Endodermal cell (in vitro differentiated cells): ENCODE measurements at regions not wholly inside any gene's neighbourhood (a gene's known extent, or its start where the extent isn't known, plus 50 kb on each side); places are given as distances from the start of the nearest gene placed in this dataset.

ENCODE experiments used
- DNase-seq: peaks from one replicate; pipeline ENCODE4 v3.0.0-alpha.2; 2017
- H3K27ac ChIP-seq: 2 replicates; pipeline ENCODE4 v1.5.1; 2013; ENCODE audit warnings: mild to moderate bottlenecking, low read depth, low read length, moderate library complexity
- H3K27me3 ChIP-seq: 2 replicates; pipeline ENCODE4 v1.6.1; 2013; ENCODE audit warnings: mild to moderate bottlenecking, low read length, moderate library complexity; ENCODE audit not compliant: insufficient read depth, control insufficient read depth, poor library complexity, severe bottlenecking
- H3K36me3 ChIP-seq: 2 replicates; pipeline ENCODE4 v1.7.0; 2013; ENCODE audit warnings: mild to moderate bottlenecking, low read length, moderate library complexity; ENCODE audit not compliant: control insufficient read depth, insufficient read depth
- H3K4me1 ChIP-seq: one replicate; pipeline ENCODE4 v1.7.0; 2013; ENCODE audit warnings: low read length; ENCODE audit not compliant: control insufficient read depth, insufficient read depth
- H3K4me3 ChIP-seq: 2 replicates; pipeline ENCODE4 v1.5.1; 2013; ENCODE audit warnings: mild to moderate bottlenecking, low read length, moderate library complexity
- H3K9ac ChIP-seq: 2 replicates; pipeline ENCODE4 v1.6.1; 2013; ENCODE audit warnings: mild to moderate bottlenecking, low read length, moderate library complexity; ENCODE audit not compliant: poor library complexity, severe bottlenecking; ENCODE audit errors: extremely low read depth
- H3K9me3 ChIP-seq: 2 replicates; pipeline ENCODE4 v1.6.1; 2013; ENCODE audit warnings: mild to moderate bottlenecking, low read length, moderate library complexity; ENCODE audit not compliant: control insufficient read depth
- H3K27ac Mint-ChIP-seq: 2 replicates; pipeline ENCODE4 v1.8.0; 2020; ENCODE audit warnings: mixed read lengths
- H3K27me3 Mint-ChIP-seq: 2 replicates; pipeline ENCODE4 v1.8.0; 2021; ENCODE audit warnings: mild to moderate bottlenecking, mixed read lengths; ENCODE audit not compliant: insufficient read depth
- H3K36me3 Mint-ChIP-seq: 2 replicates; pipeline ENCODE4 v1.8.0; 2020; ENCODE audit warnings: low read depth, mixed read lengths
- H3K4me1 Mint-ChIP-seq: 2 replicates; pipeline ENCODE4 v1.8.0; 2020; ENCODE audit warnings: mixed read lengths
- H3K4me3 Mint-ChIP-seq: 2 replicates; pipeline ENCODE4 v1.8.0; 2020; ENCODE audit warnings: mild to moderate bottlenecking, moderate library complexity, mixed read lengths
- H3K9me3 Mint-ChIP-seq: 2 replicates; pipeline ENCODE4 v1.8.0; 2020; ENCODE audit warnings: mild to moderate bottlenecking, mixed read lengths
- CTCF ChIP-seq: fragments of 200-600 bp; sonication (generic); conservative IDR thresholded peaks from 2 replicates; pipeline ENCODE4 v1.5.0; 2021; ENCODE audit warnings: antibody characterized with exemption, mild to moderate bottlenecking
- WGBS, 2 experiments: methylation state at CpG; one replicate each; pipeline versions ENCODE4 v1.1.5 to v1.1.7; 2013; ENCODE audit warnings: missing lambda C conversion rate in 2 of 2, mixed read lengths in 1 of 2; ENCODE audit not compliant: insufficient coverage in 1 of 2, insufficient read length in 1 of 2; 5-methylcytosine and 5-hydroxymethylcytosine counted together

- H3K27me3 Mint-ChIP-seq: no peaks in the 10 kb centered on the region
- WGBS, 2 experiments: 95 to 96% methylated on average over 2 to 4 of the region's 4 CpGs
- no peak for DNase-seq
- Histone ChIP-seq H3K9ac (no peak overlapping the region), H3K4me3 (no peak overlapping the region), H3K27me3 (no peaks in the 10 kb centered on the region), H3K4me1 (peaks cover 20% of the 10 kb centered on the region), H3K9me3 (no peaks in the 10 kb centered on the region), H3K27ac (no peak overlapping the region), H3K36me3 (no peaks in the 10 kb centered on the region)
- H3K36me3 Mint-ChIP-seq: no peaks in the 10 kb centered on the region
- no peak for TF ChIP-seq CTCF
- no peak overlapping the region for H3K4me3 Mint-ChIP-seq
- H3K9me3 Mint-ChIP-seq: no peaks in the 10 kb centered on the region
- peaks cover 40% of the 10 kb centered on the region for H3K4me1 Mint-ChIP-seq
- H3K27ac Mint-ChIP-seq: no peak overlapping the region
Measured at GRCh38 chr3:26058901-26059321, 269.0 kb downstream of the OXSM start.

- Histone ChIP-seq H3K9ac (peak overlapping the region; percentile 7), H3K27ac (no peak overlapping the region), H3K4me1 (peaks cover 20% of the 10 kb centered on the region), H3K9me3 (no peaks in the 10 kb centered on the region), H3K27me3 (no peaks in the 10 kb centered on the region), H3K36me3 (no peaks in the 10 kb centered on the region), H3K4me3 (no peak overlapping the region)
- Mint-ChIP-seq H3K36me3 (no peaks in the 10 kb centered on the region), H3K4me3 (no peak overlapping the region), H3K4me1 (peaks cover 40% of the 10 kb centered on the region), H3K27ac (peak overlapping the region; percentile 89), H3K9me3 (no peaks in the 10 kb centered on the region), H3K27me3 (no peaks in the 10 kb centered on the region)
- peak; percentile 57 for DNase-seq
- no peak for TF ChIP-seq CTCF
Measured at GRCh38 chr3:26061947-26062346, 272.1 kb downstream of the OXSM start.

GRCh38 chr3:26064297-26064696 lies 274.4 kb downstream of the OXSM start:
- Histone ChIP-seq H3K27me3 (no peaks in the 10 kb centered on the region), H3K9ac (no peak overlapping the region), H3K27ac (no peak overlapping the region), H3K36me3 (no peaks in the 10 kb centered on the region), H3K9me3 (no peaks in the 10 kb centered on the region), H3K4me1 (peaks cover 20% of the 10 kb centered on the region), H3K4me3 (no peak overlapping the region)
- TF ChIP-seq CTCF: no peak
- no peaks in the 10 kb centered on the region for H3K27me3 Mint-ChIP-seq
- no peaks in the 10 kb centered on the region for H3K9me3 Mint-ChIP-seq
- no peak for DNase-seq
- no CpG with 5 or more reads among the region's 1 CpG for WGBS, 2 experiments
- H3K4me3 Mint-ChIP-seq: no peak overlapping the region
- H3K36me3 Mint-ChIP-seq: no peaks in the 10 kb centered on the region
- H3K4me1 Mint-ChIP-seq: peaks cover 33% of the 10 kb centered on the region
- H3K27ac Mint-ChIP-seq: no peak overlapping the region
